ENCODE measurements at regions not wholly inside any gene's neighbourhood (a gene's known extent, or its start where the extent isn't known, plus 50 kb on each side); places are given as distances from the start of the nearest gene placed in this dataset.

GRCh38 chr7:122212754-122213153 is 68.7 kb upstream of the AASS start:
- Histone ChIP-seq H3K27me3 (no peaks in the 10 kb centered on the region), H3K9me3 (peaks cover 0 to 3% (median 0%) of the 10 kb centered on the region in 3 donors), H3K4me3 (no peak overlapping the region), H3K36me3 (no peaks in the 10 kb centered on the region), H3K27ac (no peak overlapping the region), H3K4me1 (no peaks in the 10 kb centered on the region)
- WGBS, 2 donors (ENCODE audit: low coverage in 1 of 2) = 90% methylated on average over 1 of the region's 1 CpG; no CpG with 5 or more reads in 1 of the 2 donors
- no peak for TF ChIP-seq EP300 (IDR thresholded peaks at IDR 0.05)
- no peak for TF ChIP-seq CTCF (IDR thresholded peaks at IDR 0.05)
- TF ChIP-seq POLR2A (IDR thresholded peaks at IDR 0.05) = no peak
- TF ChIP-seq POLR2AphosphoS5 (IDR thresholded peaks at IDR 0.05) = no peak
- ATAC-seq = no peak

- Histone ChIP-seq H3K36me3 (no peaks in the 10 kb centered on the region), H3K4me3 (no peak overlapping the region), H3K27me3 (no peaks in the 10 kb centered on the region), H3K27ac (no peak overlapping the region), H3K9me3 (peaks cover 0 to 17% (median 0%) of the 10 kb centered on the region in 3 donors), H3K4me1 (no peaks in the 10 kb centered on the region)
- 88% methylated on average over 2 of the region's 2 CpGs; no CpG with 5 or more reads in 1 of the 2 donors for WGBS, 2 donors (ENCODE audit: low coverage in 1 of 2)
- no peak for ATAC-seq
- no peak for TF ChIP-seq EP300 (IDR thresholded peaks at IDR 0.05)
- TF ChIP-seq POLR2AphosphoS5 (IDR thresholded peaks at IDR 0.05) = no peak
- no peak for TF ChIP-seq CTCF (IDR thresholded peaks at IDR 0.05)
- TF ChIP-seq POLR2A (IDR thresholded peaks at IDR 0.05) = no peak
Measured at GRCh38 chr7:122211362-122211761, 67.3 kb upstream of the AASS start.

- no peaks in the 10 kb centered on the region for H3K4me1 ChIP-seq
- no peaks in the 10 kb centered on the region for H3K27me3 ChIP-seq
- ATAC-seq = no peak
- H3K4me3 ChIP-seq = no peak overlapping the region
- 100% methylated on average over 1 of the region's 1 CpG; no CpG with 5 or more reads in 1 of the 2 donors for WGBS, 2 donors (ENCODE audit: low coverage in 1 of 2)
- no peak overlapping the region for H3K27ac ChIP-seq
- TF ChIP-seq EP300 (IDR thresholded peaks at IDR 0.05) (no peak), CTCF (IDR thresholded peaks at IDR 0.05) (no peak), POLR2AphosphoS5 (IDR thresholded peaks at IDR 0.05) (no peak), POLR2A (IDR thresholded peaks at IDR 0.05) (no peak)
- no peaks in the 10 kb centered on the region for H3K36me3 ChIP-seq
- peaks cover 0 to 24% (median 0%) of the 10 kb centered on the region in 3 donors for H3K9me3 ChIP-seq
Measured at GRCh38 chr7:122206985-122207384, 62.9 kb upstream of the AASS start.

GRCh38 chr7:122203814-122204213 is 59.8 kb upstream of the AASS start:
- Histone ChIP-seq H3K4me3 (no peak overlapping the region), H3K36me3 (no peaks in the 10 kb centered on the region), H3K27me3 (no peaks in the 10 kb centered on the region), H3K9me3 (peaks cover 0 to 24% (median 0%) of the 10 kb centered on the region in 3 donors), H3K27ac (no peak overlapping the region), H3K4me1 (no peaks in the 10 kb centered on the region)
- TF ChIP-seq POLR2AphosphoS5 (IDR thresholded peaks at IDR 0.05) = no peak
- TF ChIP-seq POLR2A (IDR thresholded peaks at IDR 0.05) = no peak
- no peak for TF ChIP-seq EP300 (IDR thresholded peaks at IDR 0.05)
- TF ChIP-seq CTCF (IDR thresholded peaks at IDR 0.05) = no peak
- ATAC-seq = no peak
- WGBS, 2 donors (ENCODE audit: low coverage in 1 of 2) = no CpG with 5 or more reads among the region's 1 CpG

GRCh38 chr7:122200888-122201287 is 56.8 kb upstream of the AASS start:
- Histone ChIP-seq H3K36me3 (no peaks in the 10 kb centered on the region), H3K4me1 (no peaks in the 10 kb centered on the region), H3K27me3 (no peaks in the 10 kb centered on the region), H3K27ac (no peak overlapping the region), H3K9me3 (peaks cover 0 to 2% (median 0%) of the 10 kb centered on the region in 3 donors), H3K4me3 (no peak overlapping the region)
- ATAC-seq = no peak
- 80 to 87% methylated on average over 1 of the region's 1 CpG for WGBS, 2 donors (ENCODE audit: low coverage in 1 of 2)
- TF ChIP-seq POLR2A (IDR thresholded peaks at IDR 0.05) (no peak), CTCF (IDR thresholded peaks at IDR 0.05) (no peak), POLR2AphosphoS5 (IDR thresholded peaks at IDR 0.05) (no peak), EP300 (IDR thresholded peaks at IDR 0.05) (no peak)
